GM12874 (cell line): ENCODE measurements at regions not wholly inside any gene's neighbourhood (a gene's known extent, or its start where the extent isn't known, plus 50 kb on each side); places are given as distances from the start of the nearest gene placed in this dataset.

Experiments used
- TF ChIP-seq, protein P1 (sequence below): IDR thresholded peaks from 2 replicates; pipeline ENCODE4 v1.5.1; 2011; ENCODE audit warnings: low read depth, mild to moderate bottlenecking, control low read depth, low read length, moderate library complexity; ENCODE audit not compliant: insufficient read depth

DNA sequence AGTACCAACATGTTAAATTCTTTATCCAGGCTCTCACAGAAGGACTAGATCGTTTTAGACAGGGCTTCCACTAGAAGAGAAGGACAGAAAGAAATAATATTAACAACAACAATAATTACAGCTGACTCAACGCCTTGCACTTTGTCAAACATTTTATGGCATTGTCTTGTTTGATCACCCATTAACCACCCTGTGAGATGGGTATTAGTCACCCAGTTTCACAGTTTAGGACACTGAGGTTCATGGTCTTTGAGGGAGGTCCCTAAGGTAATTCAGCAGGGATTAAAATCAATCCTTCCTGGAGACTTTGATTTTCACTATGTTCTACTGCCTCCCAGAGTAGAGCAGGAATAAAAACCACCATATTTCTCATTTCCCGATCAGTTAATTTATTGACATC is 51.4 kb upstream of the BNC2 start:
- TF ChIP-seq, protein P1, sequence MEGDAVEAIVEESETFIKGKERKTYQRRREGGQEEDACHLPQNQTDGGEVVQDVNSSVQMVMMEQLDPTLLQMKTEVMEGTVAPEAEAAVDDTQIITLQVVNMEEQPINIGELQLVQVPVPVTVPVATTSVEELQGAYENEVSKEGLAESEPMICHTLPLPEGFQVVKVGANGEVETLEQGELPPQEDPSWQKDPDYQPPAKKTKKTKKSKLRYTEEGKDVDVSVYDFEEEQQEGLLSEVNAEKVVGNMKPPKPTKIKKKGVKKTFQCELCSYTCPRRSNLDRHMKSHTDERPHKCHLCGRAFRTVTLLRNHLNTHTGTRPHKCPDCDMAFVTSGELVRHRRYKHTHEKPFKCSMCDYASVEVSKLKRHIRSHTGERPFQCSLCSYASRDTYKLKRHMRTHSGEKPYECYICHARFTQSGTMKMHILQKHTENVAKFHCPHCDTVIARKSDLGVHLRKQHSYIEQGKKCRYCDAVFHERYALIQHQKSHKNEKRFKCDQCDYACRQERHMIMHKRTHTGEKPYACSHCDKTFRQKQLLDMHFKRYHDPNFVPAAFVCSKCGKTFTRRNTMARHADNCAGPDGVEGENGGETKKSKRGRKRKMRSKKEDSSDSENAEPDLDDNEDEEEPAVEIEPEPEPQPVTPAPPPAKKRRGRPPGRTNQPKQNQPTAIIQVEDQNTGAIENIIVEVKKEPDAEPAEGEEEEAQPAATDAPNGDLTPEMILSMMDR: no peak
